ENCODE measurements at regions not wholly inside any gene's neighbourhood (a gene's known extent, or its start where the extent isn't known, plus 50 kb on each side); places are given as distances from the start of the nearest gene placed in this dataset.

- no peak for TF ChIP-seq CHD7 (IDR thresholded peaks at IDR 0.05; ENCODE audit: insufficient replicate concordance, low read length)
- TF ChIP-seq RNF2 (IDR thresholded peaks at IDR 0.05; ENCODE audit: borderline replicate concordance, low read depth, low read length, missing control alignments, poor library complexity, severe bottlenecking), result no peak
- TF ChIP-seq JUND (IDR thresholded peaks at IDR 0.05; ENCODE audit: low read length), result no peak
- TF ChIP-seq SP1 (IDR thresholded peaks at IDR 0.05; ENCODE audit: low read depth, low read length), result no peak
- no peak for TF ChIP-seq KDM4A (IDR thresholded peaks at IDR 0.05; ENCODE audit: low read depth, low read length, severe bottlenecking)
- TF ChIP-seq CTCF (IDR thresholded peaks at IDR 0.05; ENCODE audit: control extremely low read depth in 1 of 3, insufficient read depth in 1 of 3, low read depth in 1 of 3, low read length in 3 of 3), result no peak
- no peak for TF ChIP-seq FOSL1 (IDR thresholded peaks at IDR 0.05; ENCODE audit: insufficient read depth, low read depth, low read length)
- no peak for TF ChIP-seq TAF7 (optimal IDR thresholded peaks at IDR 0.05; ENCODE audit: borderline replicate concordance, low read depth, low read length)
- no peak for TF ChIP-seq ASH2L (IDR thresholded peaks at IDR 0.05; ENCODE audit: low read length)
These were observed 417.4 kb downstream of the TMA16 start (continued) for GRCh38 chr4:163911891-163912290.

All from H1 (cell line).